SK-N-SH treated with all-trans-retinoic acid at 6 μM for 48 hours (cell line): ENCODE measurements at regions not wholly inside any gene's neighbourhood (a gene's known extent, or its start where the extent isn't known, plus 50 kb on each side); places are given as distances from the start of the nearest gene placed in this dataset.

ENCODE experiments used
- ARNTL ChIP-seq: fragments of 450-650 bp; formaldehyde crosslinking; IDR thresholded peaks from 2 replicates; pipeline ENCODE4 v1.5.0; 2020; ENCODE audit warnings: low read depth, mild to moderate bottlenecking, moderate library complexity, borderline replicate concordance
- CREB5 ChIP-seq: fragments of 250-450 bp; sonication (Bioruptor Pico); IDR thresholded peaks from 2 replicates; pipeline ENCODE4 v1.5.1; 2020; ENCODE audit warnings: low read depth, mild to moderate bottlenecking, moderate library complexity
- CSDC2 ChIP-seq: fragments of 250-450 bp; sonication (Bioruptor Pico); IDR thresholded peaks from 2 replicates; pipeline ENCODE4 v1.5.0; 2020; ENCODE audit warnings: mild to moderate bottlenecking, moderate library complexity
- CSRNP3 ChIP-seq: fragments of 250-450 bp; sonication (Bioruptor Pico); IDR thresholded peaks from 2 replicates; pipeline ENCODE4 v1.5.1; 2021; ENCODE audit warnings: mild to moderate bottlenecking, moderate library complexity
- TCF4 ChIP-seq: fragments of 250-450 bp; sonication (Bioruptor Pico); IDR thresholded peaks from 2 replicates; pipeline ENCODE4 v1.8.0; 2021; ENCODE audit warnings: mild to moderate bottlenecking, moderate library complexity, borderline replicate concordance
- ZFP3 ChIP-seq: fragments of 250-450 bp; sonication (Bioruptor Pico); IDR thresholded peaks from 2 replicates; pipeline ENCODE4 v1.5.0; 2020; ENCODE audit warnings: mild to moderate bottlenecking, moderate library complexity
- ZFP30 ChIP-seq: fragments of 450-650 bp; formaldehyde crosslinking; IDR thresholded peaks from 2 replicates; pipeline ENCODE4 v1.5.0; 2022; ENCODE audit warnings: mild to moderate bottlenecking, moderate library complexity
- ZNF565 ChIP-seq: fragments of 450-650 bp; formaldehyde crosslinking; conservative IDR thresholded peaks from 2 replicates; pipeline ENCODE4 v1.5.0; 2020; ENCODE audit warnings: low read depth, mild to moderate bottlenecking, moderate library complexity
- ZNF70 ChIP-seq: fragments of 450-650 bp; formaldehyde crosslinking; IDR thresholded peaks from 2 replicates; pipeline ENCODE4 v1.5.0; 2020; ENCODE audit warnings: mild to moderate bottlenecking, moderate library complexity
- TF ChIP-seq, protein P1 (sequence below): fragments of 250-450 bp; sonication (Bioruptor Pico); IDR thresholded peaks from 2 replicates; pipeline ENCODE4 v1.8.0; 2020; ENCODE audit warnings: mild to moderate bottlenecking, moderate library complexity, borderline replicate concordance
- TF ChIP-seq, protein P2 (sequence below): fragments of 250-450 bp; sonication (Bioruptor Pico); IDR thresholded peaks from 2 replicates; pipeline ENCODE4 v1.8.0; 2021; ENCODE audit warnings: low read depth, mild to moderate bottlenecking, moderate library complexity, borderline replicate concordance

GRCh38 chr12:93039062-93039461, 110.0 kb upstream of the EEA1 start:
- TF ChIP-seq CSRNP3 (no peak), ZFP3 (CRISPR knock-in tag) (no peak), ARNTL (CRISPR knock-in tag) (no peak), ZFP30 (CRISPR knock-in tag) (no peak), CSDC2 (CRISPR knock-in tag) (no peak), ZNF70 (CRISPR knock-in tag) (no peak), TCF4 (CRISPR knock-in tag) (no peak), ZNF565 (CRISPR knock-in tag) (no peak), CREB5 (CRISPR knock-in tag) (no peak)
- TF ChIP-seq, protein P1, sequence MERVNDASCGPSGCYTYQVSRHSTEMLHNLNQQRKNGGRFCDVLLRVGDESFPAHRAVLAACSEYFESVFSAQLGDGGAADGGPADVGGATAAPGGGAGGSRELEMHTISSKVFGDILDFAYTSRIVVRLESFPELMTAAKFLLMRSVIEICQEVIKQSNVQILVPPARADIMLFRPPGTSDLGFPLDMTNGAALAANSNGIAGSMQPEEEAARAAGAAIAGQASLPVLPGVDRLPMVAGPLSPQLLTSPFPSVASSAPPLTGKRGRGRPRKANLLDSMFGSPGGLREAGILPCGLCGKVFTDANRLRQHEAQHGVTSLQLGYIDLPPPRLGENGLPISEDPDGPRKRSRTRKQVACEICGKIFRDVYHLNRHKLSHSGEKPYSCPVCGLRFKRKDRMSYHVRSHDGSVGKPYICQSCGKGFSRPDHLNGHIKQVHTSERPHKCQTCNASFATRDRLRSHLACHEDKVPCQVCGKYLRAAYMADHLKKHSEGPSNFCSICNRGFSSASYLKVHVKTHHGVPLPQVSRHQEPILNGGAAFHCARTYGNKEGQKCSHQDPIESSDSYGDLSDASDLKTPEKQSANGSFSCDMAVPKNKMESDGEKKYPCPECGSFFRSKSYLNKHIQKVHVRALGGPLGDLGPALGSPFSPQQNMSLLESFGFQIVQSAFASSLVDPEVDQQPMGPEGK (CRISPR knock-in tag) = no peak
- TF ChIP-seq, protein P2, sequence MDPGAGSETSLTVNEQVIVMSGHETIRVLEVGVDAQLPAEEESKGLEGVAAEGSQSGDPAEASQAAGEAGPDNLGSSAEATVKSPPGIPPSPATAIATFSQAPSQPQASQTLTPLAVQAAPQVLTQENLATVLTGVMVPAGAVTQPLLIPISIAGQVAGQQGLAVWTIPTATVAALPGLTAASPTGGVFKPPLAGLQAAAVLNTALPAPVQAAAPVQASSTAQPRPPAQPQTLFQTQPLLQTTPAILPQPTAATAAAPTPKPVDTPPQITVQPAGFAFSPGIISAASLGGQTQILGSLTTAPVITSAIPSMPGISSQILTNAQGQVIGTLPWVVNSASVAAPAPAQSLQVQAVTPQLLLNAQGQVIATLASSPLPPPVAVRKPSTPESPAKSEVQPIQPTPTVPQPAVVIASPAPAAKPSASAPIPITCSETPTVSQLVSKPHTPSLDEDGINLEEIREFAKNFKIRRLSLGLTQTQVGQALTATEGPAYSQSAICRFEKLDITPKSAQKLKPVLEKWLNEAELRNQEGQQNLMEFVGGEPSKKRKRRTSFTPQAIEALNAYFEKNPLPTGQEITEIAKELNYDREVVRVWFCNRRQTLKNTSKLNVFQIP (CRISPR knock-in tag) = no peak
